ENCODE measurements at regions not wholly inside any gene's neighbourhood (a gene's known extent, or its start where the extent isn't known, plus 50 kb on each side); places are given as distances from the start of the nearest gene placed in this dataset.

DNA sequence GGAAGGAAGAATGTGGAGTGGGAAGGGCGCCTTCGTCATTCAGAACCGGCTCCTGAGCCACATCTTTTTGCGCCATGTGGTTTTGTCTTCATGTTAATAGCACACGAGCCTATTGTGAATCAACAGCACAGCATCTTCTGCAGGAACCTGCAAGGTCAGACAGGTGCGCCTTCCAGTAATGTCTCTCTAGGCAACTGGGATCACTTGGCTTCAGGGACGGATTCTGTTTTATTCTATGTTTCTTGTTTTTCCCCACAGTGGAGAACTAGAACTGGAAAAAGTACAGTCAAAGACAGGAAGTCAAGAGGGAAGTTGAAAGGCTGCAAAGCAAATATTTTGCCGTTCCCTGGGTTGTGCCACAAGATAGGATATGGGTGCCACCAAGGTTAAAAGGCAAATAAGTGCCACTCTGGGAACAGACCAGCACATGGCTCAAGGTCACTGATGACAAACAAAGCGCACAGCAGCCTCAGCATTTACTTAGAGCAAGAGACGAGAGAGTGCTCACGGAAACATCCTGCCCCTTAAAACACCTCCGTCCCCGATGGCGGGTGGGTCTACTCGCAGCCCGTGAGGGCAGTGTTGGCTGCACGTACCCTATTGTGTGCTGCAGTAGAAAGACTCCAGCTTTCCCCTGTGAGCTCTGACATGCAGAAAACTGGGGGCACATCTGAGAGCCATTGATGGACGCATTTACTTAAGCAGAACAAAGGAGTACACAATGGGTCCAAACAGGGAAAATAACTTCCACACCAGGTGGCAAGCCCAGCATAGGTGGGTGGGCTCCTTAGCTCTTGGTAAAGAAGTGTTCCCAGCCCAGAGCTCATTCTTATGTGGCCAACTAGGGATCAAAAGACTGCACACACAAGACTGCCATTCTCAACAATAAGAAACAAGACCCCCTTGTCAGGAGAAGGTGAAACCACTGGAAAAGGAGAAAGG is 107.2 kb upstream of the PARD3B start:
- no peak for DNase-seq

DNA sequence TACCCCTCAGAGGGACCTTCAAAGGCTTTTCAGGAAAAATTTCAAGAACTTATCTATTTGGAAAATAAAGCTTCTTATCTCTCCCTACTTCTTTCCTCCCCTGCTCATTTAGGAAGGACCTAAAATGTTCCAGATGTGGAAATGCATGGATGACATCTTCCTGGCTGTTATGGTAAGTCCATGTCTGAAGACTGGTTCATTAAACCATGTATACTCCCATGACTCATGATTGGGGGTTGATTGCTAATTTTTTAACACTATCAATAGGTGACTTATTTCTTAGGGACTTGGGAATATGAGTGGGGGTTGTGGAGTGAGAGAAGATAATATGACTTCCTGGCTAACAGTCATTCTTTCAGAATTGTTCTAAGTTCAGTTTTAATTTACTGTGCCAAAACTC is 104.0 kb upstream of the PARD3B start:
- DNase-seq, result no peak

DNA sequence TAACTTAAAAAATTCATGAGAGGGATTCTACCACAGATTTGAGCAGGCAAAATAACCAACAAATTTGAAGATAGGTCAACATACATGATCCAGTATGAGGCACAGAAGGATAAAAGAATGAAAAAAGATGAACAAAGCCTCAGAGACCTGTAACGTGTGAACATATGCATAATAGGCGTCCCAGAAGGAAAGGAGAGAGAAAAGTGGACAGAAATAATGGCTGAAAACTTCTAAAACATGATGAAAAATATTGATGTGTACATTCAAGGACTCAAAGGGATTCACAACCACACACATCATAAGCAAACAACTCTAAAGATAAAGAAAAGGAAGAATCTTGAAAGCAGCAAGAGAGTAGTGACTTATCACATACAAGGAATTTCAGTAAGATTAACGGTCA is 100.1 kb upstream of the PARD3B start:
- no peak for DNase-seq

DNA sequence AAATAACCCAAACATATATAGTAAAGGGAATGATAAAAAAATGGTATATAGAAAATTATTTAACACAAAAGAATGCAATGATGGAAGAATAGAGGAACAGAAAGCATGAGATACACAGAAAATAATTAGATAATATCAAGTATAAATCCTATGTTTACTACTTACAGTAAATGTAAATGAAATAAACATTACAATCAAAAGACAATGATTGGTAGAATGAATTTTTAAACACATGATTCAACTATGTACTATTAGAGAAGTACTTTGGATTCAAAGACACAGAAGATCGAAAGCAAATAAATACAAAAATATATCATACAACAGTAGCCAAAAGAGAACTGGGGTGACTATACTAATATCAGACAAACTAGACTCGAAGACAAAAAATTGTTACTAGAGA is 97.6 kb upstream of the PARD3B start:
- DNase-seq, result no peak

DNA sequence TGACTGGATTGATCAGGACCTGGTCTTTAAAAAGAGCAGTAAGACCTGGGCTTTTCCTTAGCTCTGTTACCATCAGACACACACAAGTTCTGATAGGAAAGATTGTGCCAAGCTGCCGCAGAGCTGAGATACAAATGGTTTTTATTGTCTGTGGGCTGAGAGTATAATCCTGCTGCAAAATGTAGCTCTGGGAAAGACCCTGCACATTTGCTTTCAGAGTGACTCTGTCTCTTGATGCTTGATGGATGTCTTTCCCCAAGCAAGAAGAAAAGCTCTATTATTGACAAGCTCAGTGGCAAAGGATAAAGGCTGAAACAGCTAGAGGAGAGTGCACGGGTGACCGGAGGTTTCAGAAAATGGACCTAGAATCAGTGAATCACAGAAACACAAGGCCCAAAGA is 95.3 kb upstream of the PARD3B start:
- no peak for DNase-seq

DNA sequence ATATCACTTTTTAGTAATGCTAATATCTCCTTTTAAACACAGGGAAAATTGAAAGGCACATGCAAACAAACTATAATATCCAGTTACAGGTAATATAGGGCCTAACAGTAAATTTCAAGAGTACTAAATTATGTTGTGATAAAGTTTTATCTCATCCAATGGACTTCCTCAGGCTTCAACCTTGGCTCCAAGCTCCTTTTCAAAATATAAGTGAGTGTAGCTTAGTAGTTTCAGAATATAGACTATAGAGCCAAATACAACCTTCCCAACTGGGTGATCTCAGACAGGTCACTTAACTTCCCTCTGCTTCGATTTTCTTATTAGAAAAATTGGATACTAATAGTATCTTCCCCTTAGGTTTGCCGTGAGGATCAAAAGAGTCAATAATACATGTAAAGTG is 93.5 kb upstream of the PARD3B start:
- no peak for DNase-seq

DNA sequence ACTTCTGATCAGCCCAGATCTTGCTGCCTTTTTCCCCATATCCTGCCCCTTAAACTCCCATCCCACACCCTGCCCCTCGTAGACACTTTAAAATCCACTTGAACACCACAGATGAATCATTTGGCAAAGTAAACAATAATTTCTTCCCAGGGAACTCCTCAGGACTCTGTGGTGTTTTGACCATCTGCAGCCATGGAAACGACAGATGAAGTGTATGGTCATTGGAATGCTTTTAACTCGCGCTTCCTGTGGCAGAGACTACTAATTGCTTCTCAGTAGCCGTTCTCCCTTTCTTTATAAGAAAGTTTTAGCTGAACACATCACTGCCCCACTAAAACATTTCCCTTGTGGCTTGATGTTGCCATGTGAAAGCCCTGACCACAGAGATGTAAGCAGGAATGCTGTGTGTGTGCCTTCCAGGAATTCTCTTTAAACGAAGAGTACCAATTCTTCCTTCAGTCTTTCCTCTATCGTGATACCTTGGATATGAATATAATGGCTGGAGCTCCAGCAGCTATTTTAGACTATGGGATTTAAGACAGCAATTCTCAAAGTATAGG is 92.7 kb upstream of the PARD3B start:
- no peak for DNase-seq

DNA sequence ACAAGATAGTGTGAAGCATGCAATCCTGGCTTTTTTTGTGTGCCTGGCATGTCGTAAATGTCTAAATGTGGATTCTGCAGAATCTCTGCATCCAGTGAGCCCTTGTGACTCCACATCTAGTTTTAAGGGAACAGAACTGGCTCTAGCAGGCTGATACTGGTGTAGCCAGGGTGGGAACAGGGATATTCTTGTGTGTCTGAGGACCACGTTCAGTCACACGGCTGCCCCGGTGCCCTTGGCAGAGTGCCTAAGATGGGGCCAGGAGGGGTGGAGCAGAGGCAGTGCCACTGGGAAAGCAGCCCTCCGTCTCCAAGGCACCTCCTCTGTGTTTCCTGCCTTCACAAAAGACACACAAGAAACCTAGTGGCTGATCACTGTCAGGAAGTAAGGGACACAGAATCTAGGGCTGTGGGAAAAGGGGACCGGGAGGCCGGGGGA is 91.5 kb upstream of the PARD3B start:
- no peak for DNase-seq

DNA sequence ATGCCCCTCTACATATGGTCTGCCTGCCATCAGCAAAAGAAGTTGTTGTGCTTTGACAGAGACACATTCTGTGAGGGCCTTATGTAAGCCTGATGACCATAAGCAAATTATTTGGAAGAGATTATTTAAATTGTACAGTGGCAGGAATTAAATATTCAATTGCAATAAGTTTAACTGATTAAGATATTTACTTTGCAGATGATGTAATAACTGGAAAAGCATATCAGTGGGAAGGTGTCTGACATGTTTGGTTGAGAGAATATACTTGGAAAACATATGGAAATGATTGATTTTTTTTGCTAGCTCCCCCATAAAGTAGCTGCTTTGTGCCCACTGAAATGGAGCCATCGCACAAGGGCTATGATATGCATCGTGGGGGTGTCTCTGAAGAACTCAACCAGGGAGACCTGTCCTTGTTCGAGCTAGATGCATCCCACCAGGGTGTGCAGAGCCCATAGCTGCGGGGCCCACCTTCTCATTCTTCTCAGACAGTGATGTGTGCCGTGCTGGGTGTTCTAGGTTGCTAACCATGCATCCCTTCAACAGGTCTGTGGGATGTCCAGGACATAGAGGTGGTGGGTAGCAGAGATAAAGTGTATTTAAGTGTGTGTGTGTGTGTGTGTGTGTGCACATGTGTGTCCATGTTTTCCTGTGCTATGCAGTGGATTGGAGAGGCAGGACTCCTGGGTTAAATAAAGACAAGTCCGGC is 90.4 kb upstream of the PARD3B start:
- DNase-seq, result no peak

DNA sequence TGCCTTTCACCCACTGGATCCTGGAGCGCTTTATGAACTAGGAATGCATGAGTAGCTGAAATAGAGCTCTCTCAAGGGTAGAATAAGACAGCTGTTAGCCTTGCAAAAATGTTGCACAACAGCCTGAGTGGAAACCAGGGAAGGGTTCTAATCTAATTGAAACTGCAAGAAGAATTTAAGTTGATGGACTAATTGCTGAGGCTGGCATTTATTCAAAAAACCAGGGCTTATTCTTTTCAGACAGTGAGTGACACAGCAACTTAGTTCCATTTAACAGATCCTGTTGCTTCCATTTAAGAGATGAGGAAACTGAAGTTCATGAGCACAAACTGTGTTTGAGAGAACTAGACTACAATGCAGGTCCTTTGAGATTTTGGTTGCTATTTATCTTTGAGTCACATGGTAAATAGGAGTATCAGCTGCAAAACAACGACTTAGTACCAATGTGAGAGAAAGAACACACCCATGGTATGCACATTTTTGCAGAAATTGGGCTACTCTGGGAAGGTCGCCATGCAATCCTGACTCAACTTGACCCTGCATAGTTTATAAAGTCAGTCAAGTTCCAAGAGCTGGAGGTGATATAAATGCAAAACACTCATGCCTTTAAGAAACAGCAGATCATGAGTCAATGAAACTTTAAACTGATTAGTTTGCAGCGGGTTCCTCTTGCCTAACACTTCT is 76.4 kb upstream of the PARD3B start:
- no peak for DNase-seq

DNA sequence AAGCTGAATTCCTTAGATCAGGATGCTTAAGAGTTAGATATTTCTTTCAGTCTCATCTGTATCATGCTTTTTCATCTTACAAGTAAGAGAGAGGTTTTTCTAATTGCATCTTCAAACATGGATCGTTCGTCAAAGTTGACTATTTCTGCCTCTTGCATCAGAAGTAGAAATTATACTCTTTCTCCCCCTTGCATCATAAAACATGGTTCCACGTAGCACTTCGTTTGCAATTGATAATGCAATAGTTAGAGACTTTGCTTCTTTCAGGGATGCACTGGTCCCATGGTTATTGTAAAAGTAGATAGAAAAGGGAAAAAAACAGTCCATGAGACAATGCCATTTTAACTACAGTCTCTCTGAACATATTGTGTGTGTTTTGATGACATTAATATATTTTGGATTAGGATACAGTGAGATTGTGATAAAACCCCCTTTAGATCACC is 75.1 kb upstream of the PARD3B start:
- no peak for DNase-seq

DNA sequence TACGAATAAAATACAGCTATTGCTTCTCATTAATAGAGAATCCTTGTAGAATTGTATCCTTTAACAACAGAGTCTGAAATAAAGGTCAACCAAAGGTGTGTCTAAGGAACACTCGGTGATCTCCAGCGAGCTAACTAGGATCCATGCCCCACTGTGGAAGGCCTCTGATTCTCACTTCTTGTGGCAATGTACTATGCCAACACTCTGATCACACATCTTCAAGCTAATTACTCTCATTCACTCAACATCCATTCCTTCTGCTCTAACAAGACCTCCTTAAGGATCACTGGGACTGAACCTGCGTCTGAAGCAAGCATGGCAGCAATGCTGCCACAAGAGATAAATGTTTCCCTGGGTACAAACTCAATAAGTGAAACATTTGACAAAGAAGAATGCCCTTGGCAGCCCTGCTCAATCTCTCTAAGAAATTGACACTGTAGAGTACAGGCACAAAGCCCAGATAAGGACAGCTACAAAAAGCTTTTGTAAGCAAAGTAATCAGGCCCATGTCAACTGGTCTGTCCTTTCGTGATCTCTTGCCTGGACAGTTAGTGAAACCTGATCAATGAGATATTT is 74.6 kb upstream of the PARD3B start:
- no peak for DNase-seq

DNA sequence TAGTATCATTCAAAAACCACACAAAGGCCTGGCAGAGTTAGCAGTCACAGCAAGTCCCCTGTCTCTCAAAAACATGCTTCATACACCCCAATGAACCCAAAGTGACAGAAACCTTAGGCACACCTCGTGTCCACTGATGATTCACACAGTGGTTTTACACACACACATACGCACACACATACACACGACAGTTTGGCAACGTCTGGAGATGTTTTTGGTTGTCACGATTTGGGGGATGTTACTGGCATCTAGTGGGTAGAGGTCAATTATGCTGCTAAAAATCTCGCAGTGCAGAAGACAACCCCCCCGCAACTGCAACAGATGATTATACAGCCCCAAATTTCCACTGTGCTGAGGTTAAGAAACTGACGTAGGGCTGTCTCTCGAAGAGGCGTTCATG is 72.9 kb upstream of the PARD3B start:
- no peak for DNase-seq

DNA sequence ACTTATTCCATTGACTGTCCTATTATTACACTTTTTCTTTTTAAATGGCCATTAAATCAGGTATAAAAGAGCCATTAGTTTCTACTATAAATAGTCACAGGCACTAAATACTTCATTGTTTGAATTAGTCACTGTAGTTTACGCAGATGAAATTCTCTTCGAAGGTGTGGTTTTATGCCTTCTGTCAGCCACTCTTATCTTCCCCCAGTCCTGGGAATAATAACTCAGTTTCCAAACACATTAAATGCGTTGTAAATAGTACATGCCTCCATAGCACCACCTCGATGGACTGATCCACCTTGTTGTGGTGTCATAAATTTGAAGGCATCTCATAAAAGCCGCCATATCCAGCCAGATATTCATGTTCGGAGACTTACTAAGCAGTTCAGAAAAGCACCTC is 72.1 kb upstream of the PARD3B start:
- no peak for DNase-seq

DNA sequence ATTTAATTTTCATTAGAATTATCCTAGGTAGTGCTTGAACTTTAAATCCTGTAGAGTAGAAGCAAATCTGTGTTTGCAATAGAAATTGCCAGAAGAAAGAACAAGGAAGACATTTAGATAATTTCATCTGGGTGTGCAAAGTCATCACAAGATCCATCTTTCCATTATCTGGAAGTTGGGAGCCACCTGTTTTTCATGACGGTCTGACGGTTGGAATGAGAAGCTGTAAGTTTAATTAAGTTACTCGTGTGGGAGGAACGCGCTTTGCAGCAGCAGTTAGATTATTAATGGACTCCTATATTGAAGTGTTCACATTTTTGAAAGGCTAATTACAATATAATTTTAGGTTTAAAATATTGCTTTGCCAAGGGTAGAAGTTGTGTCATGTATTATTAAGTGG is 69.9 kb upstream of the PARD3B start:
- DNase-seq, result no peak

DNA sequence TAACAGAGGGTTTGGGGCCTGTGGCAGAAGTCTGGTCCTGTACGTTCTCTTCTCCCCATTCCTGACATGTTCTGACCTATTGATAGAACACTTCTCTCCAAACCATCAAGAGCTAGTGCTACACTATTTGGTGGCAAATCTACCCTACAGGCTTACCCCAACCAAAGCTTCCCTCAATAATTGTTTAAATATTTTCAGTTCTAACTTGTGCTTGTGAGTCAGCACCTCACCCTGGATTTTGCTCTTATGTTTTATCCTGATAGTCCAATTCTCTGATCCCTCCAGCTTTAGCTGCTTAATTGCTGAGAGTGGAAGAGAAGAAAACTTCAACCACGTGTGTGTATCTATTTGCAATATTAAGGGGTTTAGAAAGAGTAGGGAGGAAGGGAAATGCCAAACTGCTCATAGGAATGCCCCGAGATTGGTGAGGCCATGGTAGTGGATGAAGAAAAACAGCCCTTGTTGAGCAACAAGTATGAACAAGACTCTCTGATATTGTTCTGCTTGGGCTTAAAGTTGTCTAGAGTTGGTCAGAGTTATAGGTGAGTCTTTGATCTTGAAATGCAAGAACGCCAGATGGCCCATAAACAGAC is 67.8 kb upstream of the PARD3B start:
- no peak for DNase-seq

DNA sequence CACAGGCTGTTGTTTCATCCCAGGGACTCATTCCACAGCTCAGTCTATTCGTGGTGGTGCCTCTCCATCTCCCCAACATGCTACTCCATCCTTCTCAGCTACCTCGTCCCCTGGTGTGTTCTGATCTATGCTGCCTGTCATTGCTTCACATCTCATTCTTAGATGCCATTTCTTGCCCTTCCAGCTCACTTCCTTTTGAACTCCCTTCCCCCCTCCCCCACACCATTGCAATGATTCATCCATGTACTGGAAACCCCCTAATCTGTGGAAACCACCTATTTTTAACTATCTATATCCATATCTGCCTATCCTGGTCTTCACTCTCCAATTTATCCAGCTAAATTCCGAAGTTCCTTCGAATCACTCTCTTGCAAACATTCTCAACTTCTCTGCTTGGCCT is 65.7 kb upstream of the PARD3B start:
- no peak for DNase-seq

DNA sequence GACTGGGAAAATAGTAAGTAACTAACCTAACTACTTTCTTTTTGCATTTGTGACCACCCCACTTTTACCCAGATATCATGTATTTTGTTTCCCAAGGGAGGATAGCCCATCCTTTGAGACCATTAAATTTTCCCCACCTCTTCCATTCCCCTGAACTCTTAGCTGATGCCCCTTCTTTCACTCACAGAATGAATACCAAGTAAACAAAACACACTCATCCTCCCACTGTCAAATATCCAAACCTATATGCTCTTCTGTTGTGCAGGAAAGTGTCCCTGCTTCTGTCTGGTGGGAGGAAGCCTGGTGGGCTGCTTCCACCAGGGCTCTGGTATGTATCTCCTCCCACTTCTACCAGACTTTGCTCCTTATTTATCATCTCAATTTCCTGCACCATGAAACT is 64.6 kb upstream of the PARD3B start:
- no peak for DNase-seq

DNA sequence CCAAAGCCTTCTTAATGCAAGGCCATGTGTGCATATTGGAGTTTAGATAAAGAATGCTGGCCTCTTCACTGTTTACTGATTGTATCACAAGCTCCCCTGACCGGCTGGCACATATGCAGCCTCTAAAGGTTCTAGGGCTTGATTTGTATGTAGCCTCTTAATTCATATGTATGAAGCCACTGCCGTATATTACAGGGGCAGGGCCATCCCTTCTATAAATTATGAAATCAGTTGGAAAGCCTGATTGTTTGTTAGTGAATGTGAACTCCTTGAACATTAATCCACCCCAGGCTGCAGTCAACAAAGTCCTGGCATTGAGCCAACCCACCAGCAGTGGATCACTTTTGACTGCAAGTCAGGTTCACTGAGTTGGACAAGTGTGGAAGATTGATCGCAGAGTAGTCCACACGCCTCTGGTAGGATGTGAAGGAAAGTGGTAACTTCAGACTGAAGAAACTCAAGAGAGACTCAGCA is 61.6 kb upstream of the PARD3B start:
- DNase-seq, result no peak

DNA sequence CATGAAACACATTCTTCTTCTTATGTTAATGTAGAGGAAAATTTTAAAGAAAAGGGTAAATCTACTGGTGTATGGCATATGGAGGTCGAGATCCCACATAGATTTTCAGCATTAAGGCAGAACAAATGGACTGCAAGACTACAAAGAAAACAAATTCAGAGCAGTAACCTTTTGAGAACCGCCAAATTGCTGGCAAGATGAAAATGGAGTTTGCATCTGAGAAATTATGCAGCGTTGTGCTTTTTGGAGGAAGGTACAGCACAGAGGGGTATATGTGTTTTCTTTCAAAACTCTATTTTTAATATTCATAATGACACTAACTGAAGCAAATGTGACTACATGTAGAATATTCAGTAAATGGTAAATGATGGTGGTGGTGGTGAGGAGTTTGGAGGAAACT is 59.0 kb upstream of the PARD3B start:
- DNase-seq, result no peak

DNA sequence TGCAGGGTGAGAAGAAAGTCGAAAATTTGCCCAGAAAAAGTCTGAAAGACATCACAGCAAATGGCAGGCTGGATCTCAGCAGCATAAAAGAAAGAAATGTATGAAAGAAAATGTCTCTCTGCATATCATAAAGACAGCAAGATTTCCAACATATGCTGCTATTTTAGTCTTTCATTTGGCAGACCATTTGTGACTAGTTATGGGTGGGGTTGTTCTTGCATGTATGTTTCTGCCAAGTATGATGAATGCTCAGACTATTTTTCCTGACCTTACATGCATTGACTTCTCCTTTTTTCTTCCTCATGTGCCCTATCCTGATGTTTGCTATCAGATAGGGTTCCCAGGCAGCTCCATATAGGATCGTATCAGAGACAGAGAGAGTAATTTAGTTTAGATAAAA is 58.5 kb upstream of the PARD3B start:
- DNase-seq, result no peak

DNA sequence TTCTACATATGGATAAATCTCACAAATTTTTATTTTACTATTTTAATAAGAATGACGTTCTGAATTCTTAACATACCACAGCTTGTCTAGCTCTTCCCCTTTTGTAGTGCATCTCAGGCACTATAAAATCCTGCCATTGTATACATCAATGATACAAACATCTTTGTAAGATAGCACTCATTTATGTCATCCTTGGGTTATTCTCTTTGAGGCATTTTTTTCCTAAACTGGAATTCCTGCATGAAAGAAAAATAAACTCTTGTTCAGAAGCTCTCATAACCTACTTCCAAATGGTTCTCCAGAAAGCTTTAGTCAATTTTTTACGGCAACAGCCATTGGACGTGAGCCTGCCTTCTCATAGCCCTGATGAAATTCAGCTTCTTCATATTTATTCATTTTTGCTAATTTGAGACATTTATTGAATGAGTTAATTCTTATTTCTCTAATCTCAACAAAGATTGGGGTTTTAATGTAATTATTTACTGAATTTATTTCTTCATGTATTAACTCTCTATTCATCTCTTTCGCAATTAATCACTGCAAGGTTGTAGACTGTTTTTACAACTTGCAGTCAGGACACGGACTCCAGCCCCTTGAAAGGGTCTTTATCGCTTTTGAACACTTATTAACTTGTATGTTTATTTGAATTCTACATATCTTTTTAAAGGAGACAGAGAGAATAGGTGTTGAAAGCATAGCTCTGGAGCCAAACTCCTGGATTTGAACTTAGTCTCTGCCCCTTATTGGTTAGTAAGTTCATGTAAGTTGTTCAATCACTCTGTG is 57.6 kb upstream of the PARD3B start:
- DNase-seq, result no peak
